22Rv1 (cell line): ENCODE measurements at regions not wholly inside any gene's neighbourhood (a gene's known extent, or its start where the extent isn't known, plus 50 kb on each side); places are given as distances from the start of the nearest gene placed in this dataset.

Experiments
- ZFX ChIP-seq: fragments of 450-650 bp; IDR thresholded peaks from 2 replicates; pipeline ENCODE4 v1.6.1; 2017; ENCODE audit warnings: antibody characterized with exemption, borderline replicate concordance
- TF ChIP-seq, protein P1 (sequence below): fragments of 450-650 bp; IDR thresholded peaks from 2 replicates; pipeline ENCODE4 v1.5.1; 2017; ENCODE audit warnings: mild to moderate bottlenecking

DNA sequence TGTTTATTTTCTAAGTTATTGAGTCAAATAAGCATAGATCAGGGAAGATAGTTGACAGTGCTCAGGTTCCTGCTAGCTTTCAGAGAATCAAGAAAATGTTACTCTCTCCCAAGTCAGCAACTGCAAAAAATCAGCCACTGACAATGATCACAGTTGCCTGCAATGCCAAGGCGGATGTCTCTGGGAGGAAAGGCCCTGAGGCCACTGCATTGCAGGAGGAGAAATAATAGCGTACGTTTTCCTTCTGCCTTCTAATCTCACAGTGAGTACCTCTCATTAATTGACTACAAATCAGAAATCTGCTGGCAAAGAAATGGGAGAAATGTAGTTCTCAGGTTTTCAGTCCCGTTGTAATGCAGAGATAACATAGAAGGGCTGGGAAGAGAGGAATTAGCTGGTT, 54.0 kb upstream of the SPON1 start:
- TF ChIP-seq, protein P1, sequence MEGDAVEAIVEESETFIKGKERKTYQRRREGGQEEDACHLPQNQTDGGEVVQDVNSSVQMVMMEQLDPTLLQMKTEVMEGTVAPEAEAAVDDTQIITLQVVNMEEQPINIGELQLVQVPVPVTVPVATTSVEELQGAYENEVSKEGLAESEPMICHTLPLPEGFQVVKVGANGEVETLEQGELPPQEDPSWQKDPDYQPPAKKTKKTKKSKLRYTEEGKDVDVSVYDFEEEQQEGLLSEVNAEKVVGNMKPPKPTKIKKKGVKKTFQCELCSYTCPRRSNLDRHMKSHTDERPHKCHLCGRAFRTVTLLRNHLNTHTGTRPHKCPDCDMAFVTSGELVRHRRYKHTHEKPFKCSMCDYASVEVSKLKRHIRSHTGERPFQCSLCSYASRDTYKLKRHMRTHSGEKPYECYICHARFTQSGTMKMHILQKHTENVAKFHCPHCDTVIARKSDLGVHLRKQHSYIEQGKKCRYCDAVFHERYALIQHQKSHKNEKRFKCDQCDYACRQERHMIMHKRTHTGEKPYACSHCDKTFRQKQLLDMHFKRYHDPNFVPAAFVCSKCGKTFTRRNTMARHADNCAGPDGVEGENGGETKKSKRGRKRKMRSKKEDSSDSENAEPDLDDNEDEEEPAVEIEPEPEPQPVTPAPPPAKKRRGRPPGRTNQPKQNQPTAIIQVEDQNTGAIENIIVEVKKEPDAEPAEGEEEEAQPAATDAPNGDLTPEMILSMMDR: no peak
- TF ChIP-seq ZFX: no peak
